ENCODE measurements at regions not wholly inside any gene's neighbourhood (a gene's known extent, or its start where the extent isn't known, plus 50 kb on each side); places are given as distances from the start of the nearest gene placed in this dataset.
A peak's percentile ranks its signal among the peaks of the same experiment; 100 is the strongest.

- no peak for DNase-seq
- Histone ChIP-seq H3K36me3 (replicated peaks; ENCODE audit: control insufficient read depth, insufficient read depth, low read length) (no peaks in the 10 kb centered on the region), H3K27me3 (ENCODE audit: control insufficient read depth, insufficient read depth, low read length) (peaks cover 19% of the 10 kb centered on the region), H3K4me3 (ENCODE audit: insufficient read depth, low read depth, low read length) (no peak overlapping the region)
Observed at GRCh38 chrX:120021927-120022326, 55.6 kb downstream of the RHOXF2B start.

GRCh38 chrX:120020305-120020704, 57.2 kb downstream of the RHOXF2B start:
- H3K27me3 ChIP-seq (ENCODE audit: control insufficient read depth, insufficient read depth, low read length) = peaks cover 35% of the 10 kb centered on the region
- H3K4me3 ChIP-seq (ENCODE audit: insufficient read depth, low read depth, low read length) = no peak overlapping the region
- DNase-seq = no peak
- H3K36me3 ChIP-seq (replicated peaks; ENCODE audit: control insufficient read depth, insufficient read depth, low read length) = no peaks in the 10 kb centered on the region

- peak overlapping the region; percentile 39; the same call in 1 of the 2 replicates for H3K4me3 ChIP-seq (ENCODE audit: insufficient read depth, low read depth, low read length)
- DNase-seq = no peak
- H3K36me3 ChIP-seq (replicated peaks; ENCODE audit: control insufficient read depth, insufficient read depth, low read length) = no peaks in the 10 kb centered on the region
- H3K27me3 ChIP-seq (ENCODE audit: control insufficient read depth, insufficient read depth, low read length) = peaks cover 65% of the 10 kb centered on the region
Observed at GRCh38 chrX:120016068-120016441, 61.4 kb downstream of the RHOXF2B start.

- H3K36me3 ChIP-seq (replicated peaks; ENCODE audit: control insufficient read depth, insufficient read depth, low read length) = no peaks in the 10 kb centered on the region
- peak overlapping the region; percentile 39 for H3K4me3 ChIP-seq (ENCODE audit: insufficient read depth, low read depth, low read length)
- H3K27me3 ChIP-seq (ENCODE audit: control insufficient read depth, insufficient read depth, low read length) = peaks cover 67% of the 10 kb centered on the region
- peak; percentile 68 for DNase-seq
Observed at GRCh38 chrX:120015145-120016067, 62.1 kb downstream of the RHOXF2B start.

- DNase-seq = peak; percentile 52
- peaks cover 69% of the 10 kb centered on the region for H3K27me3 ChIP-seq (ENCODE audit: control insufficient read depth, insufficient read depth, low read length)
- no peaks in the 10 kb centered on the region for H3K36me3 ChIP-seq (replicated peaks; ENCODE audit: control insufficient read depth, insufficient read depth, low read length)
- H3K4me3 ChIP-seq (ENCODE audit: insufficient read depth, low read depth, low read length) = peak overlapping the region; percentile 39
Observed at GRCh38 chrX:120014354-120015130, 62.9 kb downstream of the RHOXF2B start.

- Histone ChIP-seq H3K4me3 (ENCODE audit: insufficient read depth, low read depth, low read length) (peak overlapping the region; percentile 13; the same call in 1 of the 2 replicates), H3K36me3 (replicated peaks; ENCODE audit: control insufficient read depth, insufficient read depth, low read length) (no peaks in the 10 kb centered on the region), H3K27me3 (ENCODE audit: control insufficient read depth, insufficient read depth, low read length) (peaks cover 66% of the 10 kb centered on the region)
- DNase-seq = peak; percentile 30
Observed at GRCh38 chrX:120001787-120002186, 58.2 kb upstream of the NKAP start.

- Histone ChIP-seq H3K27me3 (ENCODE audit: control insufficient read depth, insufficient read depth, low read length) (peaks cover 78% of the 10 kb centered on the region), H3K4me3 (ENCODE audit: insufficient read depth, low read depth, low read length) (peak overlapping the region; percentile 30; the same call in 1 of the 2 replicates), H3K36me3 (replicated peaks; ENCODE audit: control insufficient read depth, insufficient read depth, low read length) (no peaks in the 10 kb centered on the region)
- DNase-seq = peak; percentile 46
Observed at GRCh38 chrX:120000490-120001246, 57.1 kb upstream of the NKAP start.

GRCh38 chrX:119999087-119999634, 55.6 kb upstream of the NKAP start:
- H3K36me3 ChIP-seq (replicated peaks; ENCODE audit: control insufficient read depth, insufficient read depth, low read length) = no peaks in the 10 kb centered on the region
- H3K4me3 ChIP-seq (ENCODE audit: insufficient read depth, low read depth, low read length) = peak overlapping the region; percentile 32; the same call in 1 of the 2 replicates
- H3K27me3 ChIP-seq (ENCODE audit: control insufficient read depth, insufficient read depth, low read length) = peaks cover 91% of the 10 kb centered on the region
- peak; percentile 62 for DNase-seq

GRCh38 chrX:119997570-119997969, 54.0 kb upstream of the NKAP start:
- Histone ChIP-seq H3K36me3 (replicated peaks; ENCODE audit: control insufficient read depth, insufficient read depth, low read length) (no peaks in the 10 kb centered on the region), H3K27me3 (ENCODE audit: control insufficient read depth, insufficient read depth, low read length) (peaks cover 97% of the 10 kb centered on the region), H3K4me3 (ENCODE audit: insufficient read depth, low read depth, low read length) (no peak overlapping the region)
- DNase-seq = no peak

GRCh38 chrX:119996600-119997524, 53.3 kb upstream of the NKAP start:
- DNase-seq = no peak
- H3K27me3 ChIP-seq (ENCODE audit: control insufficient read depth, insufficient read depth, low read length) = peaks cover 97% of the 10 kb centered on the region
- H3K36me3 ChIP-seq (replicated peaks; ENCODE audit: control insufficient read depth, insufficient read depth, low read length) = no peaks in the 10 kb centered on the region
- no peak overlapping the region for H3K4me3 ChIP-seq (ENCODE audit: insufficient read depth, low read depth, low read length)

GRCh38 chrX:119996069-119996468, 52.5 kb upstream of the NKAP start:
- H3K27me3 ChIP-seq (ENCODE audit: control insufficient read depth, insufficient read depth, low read length) = peaks cover 97% of the 10 kb centered on the region
- DNase-seq = no peak
- no peak overlapping the region for H3K4me3 ChIP-seq (ENCODE audit: insufficient read depth, low read depth, low read length)
- H3K36me3 ChIP-seq (replicated peaks; ENCODE audit: control insufficient read depth, insufficient read depth, low read length) = no peaks in the 10 kb centered on the region

Measured in H7 (cell line).